Breast epithelium (tissue), 3 donors: ENCODE measurements at regions not wholly inside any gene's neighbourhood (a gene's known extent, or its start where the extent isn't known, plus 50 kb on each side); places are given as distances from the start of the nearest gene placed in this dataset.

Experiments used
- CTCF ChIP-seq, 3 donors: fragments of 450-650 bp; IDR thresholded peaks; one replicate each; pipeline ENCODE4 v1.5.1; 2016 to 2017; ENCODE audit warnings: antibody characterized with exemption in 3 of 3, mild to moderate bottlenecking in 3 of 3, moderate library complexity in 3 of 3
- POLR2A ChIP-seq: fragments of 450-650 bp; IDR thresholded peaks from one replicate; pipeline ENCODE4 v1.6.1; 2016; ENCODE audit warnings: antibody characterized with exemption, mild to moderate bottlenecking, moderate library complexity
- POLR2AphosphoS5 ChIP-seq, 3 donors: sonication (generic); formaldehyde crosslinking; IDR thresholded peaks; one replicate each; pipeline ENCODE4 v1.6.1; 2017; ENCODE audit warnings: antibody characterized with exemption in 3 of 3

- no peak for TF ChIP-seq CTCF (IDR thresholded peaks at IDR 0.05)
- TF ChIP-seq POLR2A = no peak
- TF ChIP-seq POLR2AphosphoS5 (IDR thresholded peaks at IDR 0.05) = no peak
Observed at GRCh38 chr14:101322223-101322622, 239.1 kb upstream of the DIO3 start.
